ENCODE measurements at regions not wholly inside any gene's neighbourhood (a gene's known extent, or its start where the extent isn't known, plus 50 kb on each side); places are given as distances from the start of the nearest gene placed in this dataset.

- DNase-seq (ENCODE audit: extremely low spot score), result no peak
- POLR2A ChIA-PET, result no interaction called here
- CTCF ChIA-PET, result no interaction called here
- TF ChIP-seq CTBP1 (IDR thresholded peaks at IDR 0.05; ENCODE audit: borderline replicate concordance), result no peak
These were observed 414.2 kb downstream of the SHANK2 start for GRCh38 chr11:70838198-70838597.

GRCh38 chr11:70839851-70840250, 412.5 kb downstream of the SHANK2 start:
- no peak for TF ChIP-seq FOXA1 (IDR thresholded peaks at IDR 0.05)
- no peak for DNase-seq (ENCODE audit: extremely low spot score)
- ChIA-PET POLR2A (no interaction called here), CTCF (no interaction called here)

- POLR2A ChIA-PET, result no interaction called here
- CTCF ChIA-PET, result interaction anchor here (0.6 kb wide), 1 partner anchor 889 kb away, joined by 3 read pairs; no protein-coding TSS in a partner anchor
- DNase-seq (ENCODE audit: extremely low spot score), result no peak
- TF ChIP-seq ARNT (IDR thresholded peaks at IDR 0.05) (no peak), PKNOX1 (IDR thresholded peaks at IDR 0.05) (no peak), NFRKB (IDR thresholded peaks at IDR 0.05) (no peak)
These were observed 411.1 kb downstream of the SHANK2 start for GRCh38 chr11:70841264-70841663.

- no peak for TF ChIP-seq CTBP1 (IDR thresholded peaks at IDR 0.05; ENCODE audit: borderline replicate concordance)
- no peak for TF ChIP-seq PKNOX1 (IDR thresholded peaks at IDR 0.05)
- no peak for TF ChIP-seq TARDBP (IDR thresholded peaks at IDR 0.05)
- DNase-seq (ENCODE audit: extremely low spot score), result no peak
- CTCF ChIA-PET, result no interaction called here
- POLR2A ChIA-PET, result no interaction called here
These were observed 410.1 kb downstream of the SHANK2 start for GRCh38 chr11:70842256-70842655.

GRCh38 chr11:70842701-70843100, 409.7 kb downstream of the SHANK2 start:
- DNase-seq (ENCODE audit: extremely low spot score), result no peak
- POLR2A ChIA-PET, result no interaction called here
- CTCF ChIA-PET, result no interaction called here
- no peak for TF ChIP-seq SUZ12 (IDR thresholded peaks at IDR 0.05)
- TF ChIP-seq TARDBP (IDR thresholded peaks at IDR 0.05), result no peak
- TF ChIP-seq FOXA1 (IDR thresholded peaks at IDR 0.05), result no peak
- no peak for TF ChIP-seq NFRKB (IDR thresholded peaks at IDR 0.05)
- no peak for TF ChIP-seq SP1 (IDR thresholded peaks at IDR 0.05)
- TF ChIP-seq ELF4 (IDR thresholded peaks at IDR 0.05), result no peak
- no peak for TF ChIP-seq ZNF384 (IDR thresholded peaks at IDR 0.05)
- no peak for TF ChIP-seq BHLHE40 (IDR thresholded peaks at IDR 0.05; ENCODE audit: borderline replicate concordance)
- no peak for TF ChIP-seq HDGF (IDR thresholded peaks at IDR 0.05; ENCODE audit: borderline replicate concordance)
- no peak for TF ChIP-seq PKNOX1 (IDR thresholded peaks at IDR 0.05)
- TF ChIP-seq FOXM1 (IDR thresholded peaks at IDR 0.05; ENCODE audit: borderline replicate concordance), result no peak
- no peak for TF ChIP-seq ARNT (IDR thresholded peaks at IDR 0.05)
- TF ChIP-seq LEF1 (IDR thresholded peaks at IDR 0.05; ENCODE audit: borderline replicate concordance), result no peak
- no peak for TF ChIP-seq L3MBTL2 (conservative IDR thresholded peaks at IDR 0.05)
- TF ChIP-seq CTBP1 (IDR thresholded peaks at IDR 0.05; ENCODE audit: borderline replicate concordance), result no peak
- TF ChIP-seq FOXK2 (IDR thresholded peaks at IDR 0.05), result no peak

GRCh38 chr11:70843906-70844305, 408.5 kb downstream of the SHANK2 start:
- ChIA-PET CTCF (interaction anchor here (0.6 kb wide), 1 partner anchor 394 kb away, joined by 3 read pairs; no protein-coding TSS in a partner anchor), POLR2A (no interaction called here)
- no peak for DNase-seq (ENCODE audit: extremely low spot score)
- TF ChIP-seq CTBP1 (IDR thresholded peaks at IDR 0.05; ENCODE audit: borderline replicate concordance) (no peak), L3MBTL2 (conservative IDR thresholded peaks at IDR 0.05) (no peak), NFRKB (IDR thresholded peaks at IDR 0.05) (no peak), ZNF384 (IDR thresholded peaks at IDR 0.05) (no peak), PKNOX1 (IDR thresholded peaks at IDR 0.05) (no peak)

- ChIA-PET CTCF (interaction anchor here (0.6 kb wide), 1 partner anchor 395 kb away, joined by 3 read pairs; no protein-coding TSS in a partner anchor), POLR2A (no interaction called here)
- TF ChIP-seq HDGF (IDR thresholded peaks at IDR 0.05; ENCODE audit: borderline replicate concordance) (no peak), ARNT (IDR thresholded peaks at IDR 0.05) (no peak), LEF1 (IDR thresholded peaks at IDR 0.05; ENCODE audit: borderline replicate concordance) (no peak), NFRKB (IDR thresholded peaks at IDR 0.05) (no peak), BHLHE40 (IDR thresholded peaks at IDR 0.05; ENCODE audit: borderline replicate concordance) (no peak), CTBP1 (IDR thresholded peaks at IDR 0.05; ENCODE audit: borderline replicate concordance) (no peak), FOXM1 (IDR thresholded peaks at IDR 0.05; ENCODE audit: borderline replicate concordance) (no peak), FOXK2 (IDR thresholded peaks at IDR 0.05) (no peak), SUZ12 (IDR thresholded peaks at IDR 0.05) (no peak), SP1 (IDR thresholded peaks at IDR 0.05) (no peak), PKNOX1 (IDR thresholded peaks at IDR 0.05) (no peak), ELF4 (IDR thresholded peaks at IDR 0.05) (no peak), ZNF384 (IDR thresholded peaks at IDR 0.05) (no peak), TARDBP (IDR thresholded peaks at IDR 0.05) (no peak)
- DNase-seq (ENCODE audit: extremely low spot score), result no peak
These were observed 408.0 kb downstream of the SHANK2 start for GRCh38 chr11:70844387-70844786.

All from HEK293T (cell line).